RWPE1 (cell line): ENCODE measurements at regions not wholly inside any gene's neighbourhood (a gene's known extent, or its start where the extent isn't known, plus 50 kb on each side); places are given as distances from the start of the nearest gene placed in this dataset.
A peak's percentile ranks its signal among the peaks of the same experiment; 100 is the strongest.

Source experiments
- CTCF ChIA-PET: fragments of 350-600 bp; sonication (Branson Sonifier 250); formaldehyde crosslinking; extraction: SDS; loops from one replicate; lab custom pipeline; 2021; lab: Yijun Ruan, JAX
- POLR2A ChIA-PET: fragments of 400-600 bp; formaldehyde crosslinking; extraction: SDS; loops from one replicate; lab custom pipeline; 2020; ENCODE audit warnings: antibody characterized with exemption; ENCODE audit not compliant: low non-redundant PET; lab: Yijun Ruan, JAX
- DNase-seq: peaks from one replicate; pipeline ENCODE4 v3.0.0; 2012; ENCODE audit warnings: low spot score
- H3K27ac ChIP-seq: fragments of 450-650 bp; 2 replicates; pipeline ENCODE4 v1.5.1; 2017
- TF ChIP-seq, protein P1 (sequence below): fragments of 450-650 bp; conservative IDR thresholded peaks from 2 replicates; pipeline ENCODE4 v1.5.1; 2017; ENCODE audit warnings: low read depth, mild to moderate bottlenecking

GRCh38 chr5:17037751-17038150 is 101.7 kb upstream of the MYO10 start:
- no peak for DNase-seq
- TF ChIP-seq, protein P1, sequence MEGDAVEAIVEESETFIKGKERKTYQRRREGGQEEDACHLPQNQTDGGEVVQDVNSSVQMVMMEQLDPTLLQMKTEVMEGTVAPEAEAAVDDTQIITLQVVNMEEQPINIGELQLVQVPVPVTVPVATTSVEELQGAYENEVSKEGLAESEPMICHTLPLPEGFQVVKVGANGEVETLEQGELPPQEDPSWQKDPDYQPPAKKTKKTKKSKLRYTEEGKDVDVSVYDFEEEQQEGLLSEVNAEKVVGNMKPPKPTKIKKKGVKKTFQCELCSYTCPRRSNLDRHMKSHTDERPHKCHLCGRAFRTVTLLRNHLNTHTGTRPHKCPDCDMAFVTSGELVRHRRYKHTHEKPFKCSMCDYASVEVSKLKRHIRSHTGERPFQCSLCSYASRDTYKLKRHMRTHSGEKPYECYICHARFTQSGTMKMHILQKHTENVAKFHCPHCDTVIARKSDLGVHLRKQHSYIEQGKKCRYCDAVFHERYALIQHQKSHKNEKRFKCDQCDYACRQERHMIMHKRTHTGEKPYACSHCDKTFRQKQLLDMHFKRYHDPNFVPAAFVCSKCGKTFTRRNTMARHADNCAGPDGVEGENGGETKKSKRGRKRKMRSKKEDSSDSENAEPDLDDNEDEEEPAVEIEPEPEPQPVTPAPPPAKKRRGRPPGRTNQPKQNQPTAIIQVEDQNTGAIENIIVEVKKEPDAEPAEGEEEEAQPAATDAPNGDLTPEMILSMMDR, result no peak
- CTCF ChIA-PET, result no interaction called here
- no peak overlapping the region for H3K27ac ChIP-seq
- POLR2A ChIA-PET, result no interaction called here

- TF ChIP-seq, protein P1, result no peak
- POLR2A ChIA-PET, result no interaction called here
- H3K27ac ChIP-seq, result no peak overlapping the region
- CTCF ChIA-PET, result no interaction called here
- DNase-seq, result no peak
These were observed 103.1 kb upstream of the MYO10 start for GRCh38 chr5:17039170-17039569.

GRCh38 chr5:17042041-17042440 is 106.0 kb upstream of the MYO10 start:
- POLR2A ChIA-PET, result no interaction called here
- TF ChIP-seq, protein P1, result no peak
- CTCF ChIA-PET, result interaction anchor here (0.6 kb wide), 1 partner anchor 9 kb away, joined by 4 read pairs; no protein-coding TSS in a partner anchor
- DNase-seq, result no peak
- H3K27ac ChIP-seq, result no peak overlapping the region

DNA sequence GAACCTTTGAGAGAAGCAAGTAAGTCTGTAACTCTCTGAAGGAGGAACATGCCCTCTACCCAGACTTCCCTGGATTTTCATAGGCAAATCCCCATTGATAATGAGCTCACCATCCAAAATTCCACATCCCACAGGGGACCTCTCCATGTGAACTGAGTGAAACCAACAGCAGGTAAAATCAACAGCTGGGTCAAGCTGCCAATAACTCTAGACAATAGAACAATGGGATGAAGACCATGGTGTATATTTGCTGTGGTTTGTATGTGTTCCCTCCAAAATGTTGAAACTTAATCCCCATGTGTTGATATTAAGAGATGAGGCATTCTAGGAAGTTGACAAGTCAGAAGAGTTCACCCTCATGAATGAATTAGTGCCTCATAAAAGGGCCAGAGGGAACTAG is 110.2 kb upstream of the MYO10 start:
- ChIA-PET POLR2A (no interaction called here), CTCF (interaction anchor here (0.6 kb wide), 1 partner anchor 29 kb away, joined by 4 read pairs; no protein-coding TSS in a partner anchor)
- TF ChIP-seq, protein P1, result no peak
- DNase-seq, result no peak
- H3K27ac ChIP-seq, result no peak overlapping the region

- TF ChIP-seq, protein P1, result no peak
- no peak for DNase-seq
- no peak overlapping the region for H3K27ac ChIP-seq
- CTCF ChIA-PET, result interaction anchor here (0.6 kb wide), 1 partner anchor 42 kb away, joined by 3 read pairs; no protein-coding TSS in a partner anchor
- POLR2A ChIA-PET, result no interaction called here
These were observed 114.1 kb upstream of the MYO10 start for GRCh38 chr5:17050236-17050635.

DNA sequence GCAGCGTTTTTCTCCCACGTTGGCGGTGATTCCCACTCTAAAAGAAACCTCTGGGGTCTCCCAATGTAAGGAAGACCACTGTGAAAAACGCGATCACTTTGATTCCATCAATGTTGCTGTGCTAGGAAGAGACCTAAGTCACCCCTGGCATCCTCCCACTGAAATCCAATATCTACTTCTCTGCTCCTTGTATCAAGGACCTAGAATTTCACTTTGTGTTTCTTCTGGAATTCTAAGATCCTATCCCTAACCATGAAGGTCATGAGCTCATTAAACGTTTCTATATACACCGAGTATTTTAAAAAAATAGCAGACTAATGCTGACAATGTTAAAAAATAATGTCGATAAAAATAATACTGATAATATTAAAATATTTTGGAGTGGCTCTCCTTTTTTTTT is 118.8 kb upstream of the MYO10 start:
- TF ChIP-seq, protein P1, result no peak
- no peak for DNase-seq
- H3K27ac ChIP-seq, result no peak overlapping the region
- ChIA-PET CTCF (interaction anchor here (0.6 kb wide), 2 partner anchors 78 to 130 kb away, joined by 4 to 5 read pairs; no protein-coding TSS in a partner anchor), POLR2A (no interaction called here)

DNA sequence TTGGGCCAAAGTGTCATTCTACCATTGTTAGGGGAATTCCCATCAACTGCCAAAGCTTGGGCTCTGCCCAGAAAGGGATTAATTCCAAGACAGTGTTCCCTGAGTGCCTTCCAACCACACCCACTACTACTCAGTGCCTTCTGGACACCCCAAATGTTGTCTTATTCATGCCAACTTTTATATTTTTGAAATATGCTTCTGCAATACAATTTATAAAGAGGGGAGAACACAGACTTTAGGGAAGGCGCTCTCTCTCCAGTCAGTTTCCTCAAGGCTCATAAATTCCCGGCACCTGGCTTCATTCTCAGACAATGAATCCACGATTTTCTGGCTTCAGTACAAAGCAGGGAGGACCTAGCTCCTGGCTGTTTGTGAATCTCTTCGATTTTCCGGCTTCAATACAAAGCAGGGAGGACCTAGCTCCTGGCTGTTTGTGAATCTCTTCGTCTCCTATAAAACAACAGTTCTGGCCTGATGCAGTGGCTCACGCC is 120.1 kb upstream of the MYO10 start:
- TF ChIP-seq, protein P1, result no peak
- ChIA-PET POLR2A (no interaction called here), CTCF (no interaction called here)
- DNase-seq, result no peak
- peak overlapping the region; percentile 95 for H3K27ac ChIP-seq
